ENCODE measurements at regions not wholly inside any gene's neighbourhood (a gene's known extent, or its start where the extent isn't known, plus 50 kb on each side); places are given as distances from the start of the nearest gene placed in this dataset.

GRCh38 chr4:92074839-92075238 lies 228.9 kb upstream of the GRID2 start:
- dilution Hi-C loops (cut with MboI; ENCODE audit: extremely low pct_ligation_motif_present, low sequenced_read_pairs) = no loop called here

GRCh38 chr4:92090887-92091286 lies 212.9 kb upstream of the GRID2 start:
- Histone ChIP-seq H3K27ac (ENCODE audit: control insufficient read depth, insufficient read depth, low read length) (no peak overlapping the region), H3K4me2 (ENCODE audit: control insufficient read depth, extremely low read depth, insufficient read depth, low read depth, low read length) (no peak overlapping the region), H3K27me3 (ENCODE audit: control insufficient read depth, extremely low read depth, insufficient read depth, low read length) (no peaks in the 10 kb centered on the region), H3K36me3 (ENCODE audit: control insufficient read depth in 2 of 2, extremely low read depth in 1 of 2, insufficient read depth in 2 of 2, low read length in 2 of 2) (no peaks in the 10 kb centered on the region), H2AFZ (ENCODE audit: control insufficient read depth, low read length) (no peak overlapping the region), H3K4me3 (ENCODE audit: control insufficient read depth in 2 of 3, extremely low read depth in 1 of 3, insufficient read depth in 2 of 3, low read depth in 1 of 3, low read length in 3 of 3) (no peak overlapping the region), H3K9ac (ENCODE audit: control insufficient read depth, extremely low read depth, insufficient read depth, low read length) (no peak overlapping the region), H3K9me1 (ENCODE audit: control insufficient read depth, extremely low read depth, insufficient read depth, low read length) (no peaks in the 10 kb centered on the region), H3K9me3 (ENCODE audit: control insufficient read depth, low read depth, low read length) (no peaks in the 10 kb centered on the region), H3K79me2 (ENCODE audit: control insufficient read depth, insufficient read depth, low read length) (no peaks in the 10 kb centered on the region), H3K4me1 (ENCODE audit: control insufficient read depth, extremely low read depth, insufficient read depth, low read length) (no peaks in the 10 kb centered on the region), H4K20me1 (ENCODE audit: control insufficient read depth, extremely low read depth, insufficient read depth, low read length) (no peaks in the 10 kb centered on the region)
- dilution Hi-C loops (cut with MboI; ENCODE audit: extremely low pct_ligation_motif_present, low sequenced_read_pairs) = no loop called here
- FAIRE-seq (no peak), DNase-seq (ENCODE audit: low read depth, low spot score) (no peak)
- TF ChIP-seq EZH2 (IDR thresholded peaks at IDR 0.05; ENCODE audit: low read length) = no peak
- no peak for TF ChIP-seq CTCF (optimal IDR thresholded peaks at IDR 0.05 in 1 of 3, IDR thresholded peaks at IDR 0.05 in 1 of 3, conservative IDR thresholded peaks at IDR 0.05 in 1 of 3; ENCODE audit: extremely low read depth in 1 of 3, insufficient read depth in 2 of 3, low read length in 3 of 3)

More at GRCh38 chr4:92074839-92075238, 228.9 kb upstream of the GRID2 start:
- TF ChIP-seq CTCF (optimal IDR thresholded peaks at IDR 0.05 in 1 of 3, IDR thresholded peaks at IDR 0.05 in 1 of 3, conservative IDR thresholded peaks at IDR 0.05 in 1 of 3; ENCODE audit: extremely low read depth in 1 of 3, insufficient read depth in 2 of 3, low read length in 3 of 3) = no peak
- Histone ChIP-seq H3K9ac (ENCODE audit: control insufficient read depth, extremely low read depth, insufficient read depth, low read length) (no peak overlapping the region), H2AFZ (ENCODE audit: control insufficient read depth, low read length) (no peak overlapping the region), H3K36me3 (ENCODE audit: control insufficient read depth in 2 of 2, extremely low read depth in 1 of 2, insufficient read depth in 2 of 2, low read length in 2 of 2) (no peaks in the 10 kb centered on the region), H3K27me3 (ENCODE audit: control insufficient read depth, extremely low read depth, insufficient read depth, low read length) (no peaks in the 10 kb centered on the region), H3K4me2 (ENCODE audit: control insufficient read depth, extremely low read depth, insufficient read depth, low read depth, low read length) (no peak overlapping the region), H3K79me2 (ENCODE audit: control insufficient read depth, insufficient read depth, low read length) (no peaks in the 10 kb centered on the region), H3K9me3 (ENCODE audit: control insufficient read depth, low read depth, low read length) (no peaks in the 10 kb centered on the region), H3K4me1 (ENCODE audit: control insufficient read depth, extremely low read depth, insufficient read depth, low read length) (no peaks in the 10 kb centered on the region), H4K20me1 (ENCODE audit: control insufficient read depth, extremely low read depth, insufficient read depth, low read length) (no peaks in the 10 kb centered on the region), H3K9me1 (ENCODE audit: control insufficient read depth, extremely low read depth, insufficient read depth, low read length) (no peaks in the 10 kb centered on the region), H3K27ac (ENCODE audit: control insufficient read depth, insufficient read depth, low read length) (no peak overlapping the region), H3K4me3 (ENCODE audit: control insufficient read depth in 2 of 3, extremely low read depth in 1 of 3, insufficient read depth in 2 of 3, low read depth in 1 of 3, low read length in 3 of 3) (no peak overlapping the region)
- FAIRE-seq = no peak
- DNase-seq (ENCODE audit: low read depth, low spot score) = no peak
